Astrocyte of the spinal cord (primary cell): ENCODE measurements at regions not wholly inside any gene's neighbourhood (a gene's known extent, or its start where the extent isn't known, plus 50 kb on each side); places are given as distances from the start of the nearest gene placed in this dataset.
"Not testable (repeated sequence)": the region's sequence is repeated elsewhere in the genome, so short reads cannot be mapped to it uniquely, and the experiment has no call there.

Experiments used
- DNase-seq: peaks from one replicate; pipeline ENCODE4 v3.0.0; 2011; ENCODE audit warnings: low read depth, low spot score
- H3K4me3 ChIP-seq: 2 replicates; pipeline ENCODE4 v1.5.1; 2011; ENCODE audit warnings: low read depth, mild to moderate bottlenecking, low read length, moderate library complexity
- CTCF ChIP-seq: IDR thresholded peaks from 2 replicates; pipeline ENCODE4 v1.5.1; 2012; ENCODE audit warnings: low read depth, mild to moderate bottlenecking, low read length, inconsistent platforms
- in situ Hi-C: cut with HindIII; loops from 2 replicates; pipeline ENCODE4 v1.10.0; 2017; ENCODE audit warnings: low sequenced_read_pairs

- TF ChIP-seq CTCF, result no peak
Measured at GRCh38 chr6:37088897-37089296, 81.1 kb upstream of the PIM1 start.

GRCh38 chr6:37089783-37090182 lies 80.2 kb upstream of the PIM1 start:
- H3K4me3 ChIP-seq, result no peak overlapping the region
- no peak for TF ChIP-seq CTCF
- DNase-seq, result no peak
- in situ Hi-C loops, result no loop called here

More at GRCh38 chr6:37088897-37089296, 81.1 kb upstream of the PIM1 start:
- no peak overlapping the region for H3K4me3 ChIP-seq
- in situ Hi-C loops, result no loop called here
- DNase-seq, result no peak

GRCh38 chr6:37091104-37091503 lies 78.8 kb upstream of the PIM1 start:
- H3K4me3 ChIP-seq, in situ Hi-C loops, DNase-seq: not testable (repeated sequence)

- DNase-seq, result peak; percentile 44
- H3K4me3 ChIP-seq, in situ Hi-C loops: not testable (repeated sequence)
Measured at GRCh38 chr6:37091586-37091985, 78.4 kb upstream of the PIM1 start.

GRCh38 chr6:37092923-37093727 lies 76.8 kb upstream of the PIM1 start:
- H3K4me3 ChIP-seq, result no peak overlapping the region
- in situ Hi-C loops, result no loop called here
- no peak for TF ChIP-seq CTCF
- peak; percentile 24 for DNase-seq

GRCh38 chr6:37093728-37094069 lies 76.3 kb upstream of the PIM1 start:
- no peak for TF ChIP-seq CTCF
- DNase-seq, result no peak

GRCh38 chr6:37095997-37096396 lies 74.0 kb upstream of the PIM1 start:
- no peak overlapping the region for H3K4me3 ChIP-seq
- TF ChIP-seq CTCF, result no peak
- DNase-seq, result no peak
- in situ Hi-C loops, result no loop called here

More at GRCh38 chr6:37093728-37094069, 76.3 kb upstream of the PIM1 start:
- in situ Hi-C loops, result no loop called here
- H3K4me3 ChIP-seq, result no peak overlapping the region
